WI38 (cell line): ENCODE measurements at regions not wholly inside any gene's neighbourhood (a gene's known extent, or its start where the extent isn't known, plus 50 kb on each side); places are given as distances from the start of the nearest gene placed in this dataset.

Source experiments
- H3K4me3 ChIP-seq: 2 replicates; pipeline ENCODE4 v1.5.1; 2011; ENCODE audit warnings: low read depth, mild to moderate bottlenecking, control low read depth, low read length
- TF ChIP-seq, protein P1 (sequence below): IDR thresholded peaks from 2 replicates; pipeline ENCODE4 v1.5.1; 2012; ENCODE audit warnings: low read depth, mild to moderate bottlenecking, control low read depth, low read length

DNA sequence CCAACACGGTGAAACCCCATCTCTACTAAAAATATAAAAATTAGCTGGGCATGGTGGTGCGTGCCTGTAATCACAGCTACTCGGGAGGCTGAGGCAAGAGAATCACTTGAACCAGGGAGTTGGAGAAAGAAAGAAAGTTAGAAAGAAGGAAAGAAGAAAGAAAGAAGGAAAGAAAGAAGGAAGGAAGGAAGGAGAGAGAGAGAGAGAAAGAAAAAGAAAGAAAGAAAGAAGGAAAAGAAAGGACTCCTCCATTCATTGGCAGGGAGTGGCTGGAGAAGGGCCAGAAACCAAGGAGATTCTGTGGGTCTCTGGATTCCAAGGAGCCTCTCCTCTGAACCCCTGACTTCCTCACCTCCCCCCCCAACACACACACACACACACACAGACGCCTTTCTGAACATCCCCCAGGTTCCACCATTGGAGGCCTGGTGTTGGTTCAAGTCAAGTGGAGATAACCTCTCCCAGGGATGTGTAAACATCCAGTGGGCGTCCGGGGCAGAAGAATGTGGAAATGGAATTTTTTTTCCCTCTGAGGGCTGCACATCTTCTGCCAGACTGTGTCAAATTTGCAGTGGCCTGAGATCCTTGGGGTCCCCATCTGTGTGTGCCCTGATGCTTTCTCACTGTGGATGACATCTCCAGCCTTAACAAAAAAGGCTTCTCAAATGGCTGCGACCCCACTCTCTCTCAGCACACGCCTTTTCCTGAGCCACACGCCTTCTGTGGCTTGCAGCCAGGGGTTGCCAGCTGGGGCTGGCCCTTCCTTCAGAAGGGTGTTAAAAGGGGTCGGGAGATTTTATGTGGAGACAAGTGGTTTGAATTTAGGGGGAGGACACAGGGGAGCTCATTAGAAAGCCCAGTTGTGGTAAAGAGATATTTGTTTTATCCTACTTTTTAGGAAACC lies 109.3 kb upstream of the HAND1 start:
- H3K4me3 ChIP-seq = no peak overlapping the region
- TF ChIP-seq, protein P1, sequence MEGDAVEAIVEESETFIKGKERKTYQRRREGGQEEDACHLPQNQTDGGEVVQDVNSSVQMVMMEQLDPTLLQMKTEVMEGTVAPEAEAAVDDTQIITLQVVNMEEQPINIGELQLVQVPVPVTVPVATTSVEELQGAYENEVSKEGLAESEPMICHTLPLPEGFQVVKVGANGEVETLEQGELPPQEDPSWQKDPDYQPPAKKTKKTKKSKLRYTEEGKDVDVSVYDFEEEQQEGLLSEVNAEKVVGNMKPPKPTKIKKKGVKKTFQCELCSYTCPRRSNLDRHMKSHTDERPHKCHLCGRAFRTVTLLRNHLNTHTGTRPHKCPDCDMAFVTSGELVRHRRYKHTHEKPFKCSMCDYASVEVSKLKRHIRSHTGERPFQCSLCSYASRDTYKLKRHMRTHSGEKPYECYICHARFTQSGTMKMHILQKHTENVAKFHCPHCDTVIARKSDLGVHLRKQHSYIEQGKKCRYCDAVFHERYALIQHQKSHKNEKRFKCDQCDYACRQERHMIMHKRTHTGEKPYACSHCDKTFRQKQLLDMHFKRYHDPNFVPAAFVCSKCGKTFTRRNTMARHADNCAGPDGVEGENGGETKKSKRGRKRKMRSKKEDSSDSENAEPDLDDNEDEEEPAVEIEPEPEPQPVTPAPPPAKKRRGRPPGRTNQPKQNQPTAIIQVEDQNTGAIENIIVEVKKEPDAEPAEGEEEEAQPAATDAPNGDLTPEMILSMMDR = no peak

DNA sequence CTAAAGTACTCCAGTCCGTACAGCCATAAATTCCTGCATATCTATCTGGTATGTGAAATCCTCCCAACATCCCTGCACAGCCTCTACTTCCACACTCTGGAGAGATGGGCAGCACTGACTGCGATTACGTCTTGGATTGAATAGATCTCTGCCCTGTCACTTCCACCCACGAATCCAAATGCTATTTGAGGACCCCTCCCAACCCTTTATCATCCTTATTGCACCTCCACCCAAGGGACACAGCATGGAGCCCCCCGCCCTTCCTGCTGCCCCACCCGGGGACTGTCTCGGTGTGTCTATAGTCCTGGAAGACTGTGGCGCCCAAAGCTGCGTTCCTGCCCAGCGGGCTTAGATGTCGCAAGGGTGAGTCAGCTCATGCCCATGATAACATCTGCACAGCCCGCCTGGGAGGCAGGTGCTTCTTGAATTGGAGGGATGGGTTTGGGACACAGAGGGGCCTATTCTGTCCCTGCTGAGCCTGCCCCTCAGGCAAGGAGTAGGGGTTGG lies 105.7 kb upstream of the HAND1 start:
- H3K4me3 ChIP-seq = no peak overlapping the region
- TF ChIP-seq, protein P1 = no peak

DNA sequence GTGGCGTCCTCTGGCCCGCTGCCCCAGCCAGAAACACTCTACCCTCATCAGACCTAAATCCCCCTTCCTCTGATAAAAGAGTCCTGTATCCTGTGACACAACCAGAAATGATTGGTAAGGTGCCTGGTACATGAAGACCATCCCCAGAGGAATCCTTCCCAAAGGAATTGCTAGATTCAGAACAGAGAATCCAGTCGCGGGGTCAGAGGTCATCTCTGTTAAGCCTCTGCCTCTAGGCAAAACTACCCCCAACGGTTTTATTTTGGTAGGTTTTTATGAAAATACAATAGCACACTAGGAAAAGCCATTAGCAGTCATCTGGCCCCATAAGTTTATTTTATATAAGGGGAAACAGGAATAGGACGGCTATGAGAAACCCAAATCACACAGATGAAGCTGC lies 102.4 kb upstream of the HAND1 start:
- TF ChIP-seq, protein P1 = no peak

DNA sequence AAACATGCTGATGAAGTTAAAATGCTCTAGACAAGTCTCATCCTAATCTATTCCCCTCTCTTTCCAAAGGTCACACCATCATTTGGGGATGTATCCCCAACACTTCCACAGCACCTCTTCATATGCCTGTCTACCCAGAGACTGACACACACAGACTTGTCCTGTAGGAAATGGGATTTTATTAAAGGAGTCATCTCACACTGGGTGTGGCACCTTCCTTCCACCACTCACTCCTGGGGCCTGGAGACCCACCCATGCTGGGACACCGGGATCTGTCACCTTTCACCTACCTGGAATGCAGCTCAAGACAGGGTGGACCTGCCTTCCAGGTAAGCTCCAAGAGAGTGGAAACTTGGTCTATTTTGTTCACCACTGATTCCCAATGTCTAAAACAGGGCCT lies 99.4 kb upstream of the HAND1 start:
- TF ChIP-seq, protein P1 = no peak
- H3K4me3 ChIP-seq = no peak overlapping the region

More for the DNA sequence above, 102.4 kb upstream of the HAND1 start:
- no peak overlapping the region for H3K4me3 ChIP-seq

DNA sequence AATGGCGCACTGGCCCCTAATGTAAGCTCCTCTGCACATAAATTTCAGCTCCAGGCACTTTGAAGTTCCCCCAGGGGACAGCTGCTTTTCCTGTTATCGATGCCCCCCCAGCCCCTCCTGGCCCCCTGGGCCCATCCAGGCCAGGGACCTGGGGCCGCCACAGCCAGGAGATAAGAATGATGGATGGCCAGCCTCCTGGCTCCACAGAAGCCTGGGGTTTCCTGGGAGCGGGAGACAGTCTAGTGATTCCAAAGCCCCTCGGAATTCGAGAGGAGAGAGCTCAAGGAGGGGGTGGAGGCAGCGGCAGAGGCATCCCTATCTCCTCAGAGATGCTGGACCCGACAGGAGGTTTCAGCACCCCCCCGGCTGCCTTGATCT lies 98.4 kb upstream of the HAND1 start:
- no peak overlapping the region for H3K4me3 ChIP-seq
- TF ChIP-seq, protein P1 = no peak

DNA sequence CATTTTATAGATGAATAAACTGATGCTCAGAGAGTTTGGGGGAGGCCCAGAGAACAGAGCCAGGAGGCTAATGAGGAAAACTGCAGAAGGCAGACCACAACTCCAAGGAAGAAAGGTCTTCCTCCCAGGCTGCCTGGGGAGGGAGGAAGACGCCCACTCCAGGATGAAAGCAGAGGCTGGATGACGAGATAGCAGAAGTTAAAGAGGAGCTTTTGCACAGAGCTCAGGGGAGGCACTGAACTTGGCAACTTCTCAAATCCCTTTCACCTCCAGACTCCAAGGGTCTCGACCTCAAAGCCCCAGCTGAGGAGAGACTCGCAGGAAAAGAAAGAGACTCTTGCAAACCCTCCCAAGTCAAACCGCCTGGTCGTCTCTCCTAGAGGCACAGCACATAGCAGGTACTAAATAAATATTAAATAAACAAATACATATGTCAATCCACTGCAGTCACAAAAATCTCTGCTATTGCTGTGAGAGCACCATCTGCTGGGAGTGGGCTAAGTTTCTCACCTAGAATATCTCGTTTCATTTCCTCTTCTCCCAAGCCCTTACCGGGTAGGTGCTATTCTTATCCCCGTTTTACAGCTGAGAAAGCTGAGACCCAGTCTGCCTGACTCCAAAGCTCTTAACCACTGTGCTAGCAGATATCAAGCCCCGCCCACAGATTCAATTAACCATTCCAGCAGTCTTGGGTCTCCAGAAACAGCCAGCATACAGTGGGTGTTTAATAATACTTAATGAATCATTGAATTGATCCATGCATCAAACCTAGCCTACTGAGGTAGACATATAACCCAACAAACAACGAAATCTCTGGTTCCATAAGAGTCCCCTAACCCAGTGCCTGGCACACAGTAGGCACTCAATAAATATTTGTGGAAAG lies 97.8 kb upstream of the HAND1 start:
- TF ChIP-seq, protein P1 = no peak
- no peak overlapping the region for H3K4me3 ChIP-seq
